ENCODE measurements at regions not wholly inside any gene's neighbourhood (a gene's known extent, or its start where the extent isn't known, plus 50 kb on each side); places are given as distances from the start of the nearest gene placed in this dataset.

GRCh38 chr11:122578171-122578825 is 77.2 kb upstream of the UBASH3B start (continued):
- no peak for TF ChIP-seq ERG (CRISPR knock-in tag; IDR thresholded peaks at IDR 0.05)
- TF ChIP-seq ATF3 (CRISPR knock-in tag; conservative IDR thresholded peaks at IDR 0.05), result no peak

- Mint-ChIP-seq H3K4me3 (no peak overlapping the region), H3K36me3 (no peaks in the 10 kb centered on the region), H3K9me3 (no peaks in the 10 kb centered on the region; the same call in 1 of the 2 replicates), H3K27me3 (ENCODE audit: low read depth) (no peaks in the 10 kb centered on the region; the same call in 1 of the 2 replicates), H3K27ac (no peak overlapping the region), H3K4me1 (no peaks in the 10 kb centered on the region)
- ATAC-seq, result no peak
- no peak for TF ChIP-seq MXD4 (CRISPR knock-in tag; IDR thresholded peaks at IDR 0.05; ENCODE audit: borderline replicate concordance)
- TF ChIP-seq OVOL2 (CRISPR knock-in tag; IDR thresholded peaks at IDR 0.05; ENCODE audit: borderline replicate concordance), result no peak
- CTCF ChIA-PET, result interaction anchor here (1.0 kb wide), 1 partner anchor 210 kb away, joined by 3 read pairs; no protein-coding TSS in a partner anchor
- POLR2A ChIA-PET, result no interaction called here
- no peak for DNase-seq (ENCODE audit: low spot score)
Observed at GRCh38 chr11:122572592-122572991, 82.9 kb upstream of the UBASH3B start.

GRCh38 chr11:122563761-122564160 is 91.8 kb upstream of the UBASH3B start:
- CTCF ChIA-PET, result interaction anchor here (0.5 kb wide), 1 partner anchor 257 kb away, joined by 3 read pairs; no protein-coding TSS in a partner anchor
- H3K27me3 Mint-ChIP-seq (ENCODE audit: low read depth), result peaks cover 4% of the 10 kb centered on the region
- POLR2A ChIA-PET, result no interaction called here
- peaks cover 6% of the 10 kb centered on the region; the same call in 1 of the 2 replicates for H3K9me3 Mint-ChIP-seq
- ATAC-seq, result no peak
- DNase-seq (ENCODE audit: low spot score), result no peak
- TF ChIP-seq USF2 (CRISPR knock-in tag; IDR thresholded peaks at IDR 0.05), result no peak
- no peak for TF ChIP-seq USF1 (CRISPR knock-in tag; IDR thresholded peaks at IDR 0.05)
- TF ChIP-seq ZNF512 (CRISPR knock-in tag; IDR thresholded peaks at IDR 0.05; ENCODE audit: borderline replicate concordance), result no peak
- TF ChIP-seq AR (CRISPR knock-in tag; IDR thresholded peaks at IDR 0.05), result no peak
- no peak for TF ChIP-seq ZNF425 (CRISPR knock-in tag; conservative IDR thresholded peaks at IDR 0.05)
- TF ChIP-seq IRF2 (CRISPR knock-in tag; IDR thresholded peaks at IDR 0.05; ENCODE audit: borderline replicate concordance, low read depth), result no peak
- TF ChIP-seq NFYB (CRISPR knock-in tag; conservative IDR thresholded peaks at IDR 0.05; ENCODE audit: low read depth), result no peak
- no peak for TF ChIP-seq E2F1 (CRISPR knock-in tag; IDR thresholded peaks at IDR 0.05)
- no peak for TF ChIP-seq ELF4 (CRISPR knock-in tag; IDR thresholded peaks at IDR 0.05; ENCODE audit: low read depth)
- TF ChIP-seq JAZF1 (CRISPR knock-in tag; IDR thresholded peaks at IDR 0.05), result no peak
- no peak for TF ChIP-seq ATF1 (CRISPR knock-in tag; IDR thresholded peaks at IDR 0.05)
- TF ChIP-seq JUN (CRISPR knock-in tag; IDR thresholded peaks at IDR 0.05), result no peak
- TF ChIP-seq ZNF671 (CRISPR knock-in tag; IDR thresholded peaks at IDR 0.05), result no peak
- H3K27ac Mint-ChIP-seq, result no peak overlapping the region
- no peak overlapping the region for H3K4me3 Mint-ChIP-seq
- H3K36me3 Mint-ChIP-seq, result no peaks in the 10 kb centered on the region
- no peaks in the 10 kb centered on the region for H3K4me1 Mint-ChIP-seq

Measured in WTC11 (cell line).